ENCODE measurements at regions not wholly inside any gene's neighbourhood (a gene's known extent, or its start where the extent isn't known, plus 50 kb on each side); places are given as distances from the start of the nearest gene placed in this dataset.
"Not testable (repeated sequence)": the region's sequence is repeated elsewhere in the genome, so short reads cannot be mapped to it uniquely, and the experiment has no call there.

DNA sequence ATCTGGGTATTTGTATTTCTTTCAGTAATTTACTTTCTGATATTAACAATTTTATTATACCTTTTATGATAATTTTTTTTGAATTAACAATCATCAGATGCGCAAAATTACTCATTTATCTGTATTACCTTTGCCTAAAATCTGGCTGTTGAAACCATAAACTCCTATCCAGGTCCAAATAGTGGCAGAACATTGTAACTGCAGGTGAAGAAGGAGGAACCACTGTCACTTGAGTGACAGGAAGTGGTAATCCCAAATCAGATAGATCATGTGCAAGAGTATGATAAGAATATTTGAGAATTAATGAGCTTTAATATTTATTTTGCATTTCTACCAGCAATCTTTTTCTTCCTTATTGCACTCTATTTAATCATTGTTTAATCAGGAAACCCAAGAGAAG lies 139.3 kb upstream of the TLE4 start:
- peak; percentile 6 to 12 for DNase-seq (ENCODE audit: low read depth in 1 of 2, low spot score in 1 of 2)
- H3K27ac ChIP-seq, result no peak overlapping the region
- ChIA-PET CTCF (interaction anchor here (1.4 to 1.7 kb wide), 2 partner anchors 115 to 993 kb away, joined by 3 to 4 read pairs; no protein-coding TSS in a partner anchor), POLR2A (no interaction called here)
- H3K9me3 ChIP-seq, result no peaks in the 10 kb centered on the region
- WGBS (ENCODE audit: missing lambda C conversion rate), result 88% methylated on average over 1 of the region's 1 CpG
- no peak overlapping the region for H3K4me3 ChIP-seq
- no peak overlapping the region for H3K4me2 ChIP-seq
- no peaks in the 10 kb centered on the region for H3K4me1 ChIP-seq
- no peak for ATAC-seq
- FAIRE-seq, result no peak
- no peak for TF ChIP-seq POLR2A (IDR thresholded peaks at IDR 0.05; ENCODE audit: low read length)
- no peak for TF ChIP-seq RAD21 (conservative IDR thresholded peaks at IDR 0.05 in 1 of 2, IDR thresholded peaks at IDR 0.05 in 1 of 2)
- TF ChIP-seq HOXB13 (CRISPR knock-in tag; IDR thresholded peaks at IDR 0.05; ENCODE audit: low read depth), result no peak
- TF ChIP-seq ELK1 (IDR thresholded peaks at IDR 0.05; ENCODE audit: low read depth, low read length), result no peak
- no peak for TF ChIP-seq HDAC2 (IDR thresholded peaks at IDR 0.05)
- TF ChIP-seq EHMT2 (IDR thresholded peaks at IDR 0.05; ENCODE audit: low read depth), result no peak
- TF ChIP-seq NPAS2 (CRISPR knock-in tag; IDR thresholded peaks at IDR 0.05; ENCODE audit: borderline replicate concordance), result no peak
- TF ChIP-seq RNF2 (IDR thresholded peaks at IDR 0.05; ENCODE audit: borderline replicate concordance, low read depth), result no peak
- no peak for TF ChIP-seq CBX2 (IDR thresholded peaks at IDR 0.05; ENCODE audit: borderline replicate concordance, low read depth)
- TF ChIP-seq E2F6 (IDR thresholded peaks at IDR 0.05; ENCODE audit: borderline replicate concordance, low read depth), result no peak
- TF ChIP-seq HES2 (IDR thresholded peaks at IDR 0.05), result no peak

DNA sequence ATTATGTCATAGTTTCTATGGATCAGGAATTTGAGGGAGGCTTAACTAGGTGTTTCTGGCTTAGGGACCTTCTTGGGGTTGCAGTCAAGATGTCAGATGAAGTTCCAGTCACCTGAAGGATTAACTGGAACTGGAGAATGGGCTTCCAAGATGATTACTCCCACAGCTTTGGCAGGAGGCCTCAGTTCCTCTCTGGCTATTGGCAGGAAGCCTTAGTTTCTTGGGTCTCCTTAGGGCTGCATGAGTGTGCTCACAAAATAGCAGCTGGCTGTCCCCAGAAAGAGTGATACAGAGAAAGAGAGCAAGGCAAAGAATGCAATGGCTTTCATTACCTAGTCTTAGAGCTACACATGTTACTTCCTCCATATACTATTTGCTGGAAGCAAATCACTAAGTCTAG lies 138.1 kb upstream of the TLE4 start:
- no peak overlapping the region for H3K4me3 ChIP-seq
- ATAC-seq, result no peak
- H3K4me1 ChIP-seq, result no peaks in the 10 kb centered on the region
- FAIRE-seq, result no peak
- H3K4me2 ChIP-seq, result no peak overlapping the region
- TF ChIP-seq BCL3 (IDR thresholded peaks at IDR 0.05) (no peak), POLR2A (IDR thresholded peaks at IDR 0.05; ENCODE audit: low read length) (no peak)
- ChIA-PET POLR2A (no interaction called here), CTCF (no interaction called here)
- H3K27ac ChIP-seq, result no peak overlapping the region
- no peak for DNase-seq (ENCODE audit: low read depth in 1 of 2, low spot score in 1 of 2)
- H3K9me3 ChIP-seq, result no peaks in the 10 kb centered on the region

DNA sequence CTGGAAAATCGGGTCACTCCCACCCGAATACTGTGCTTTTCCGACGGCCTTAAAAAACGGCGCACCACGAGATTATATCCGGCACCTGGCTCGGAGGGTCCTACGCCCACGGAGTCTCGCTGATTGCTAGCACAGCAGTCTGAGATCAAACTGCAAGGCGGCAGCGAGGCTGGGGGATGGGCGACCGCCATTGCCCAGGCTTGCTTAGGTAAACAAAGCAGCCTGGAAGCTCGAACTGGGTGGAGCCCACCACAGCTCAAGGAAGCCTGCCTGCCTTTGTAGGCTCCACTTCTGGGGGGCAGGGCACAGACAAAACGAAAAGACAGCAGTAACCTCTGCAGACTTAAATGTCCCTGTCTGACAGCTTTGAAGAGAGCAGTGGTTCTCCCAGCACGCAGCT lies 132.5 kb upstream of the TLE4 start:
- CTCF ChIA-PET; H3K9me3 ChIP-seq; H3K4me1 ChIP-seq; DNase-seq (ENCODE audit: low read depth in 1 of 2, low spot score in 1 of 2); ATAC-seq; FAIRE-seq: not testable (repeated sequence)
- POLR2A ChIA-PET, result interaction anchor here (1.9 kb wide), 1 partner anchor 131 kb away, joined by 6 read pairs; no protein-coding TSS in a partner anchor
- H3K4me3 ChIP-seq, result peak overlapping the region; percentile 40
- H3K27ac ChIP-seq, result peak overlapping the region; percentile 51 to 77; a peak in 4 of 6 replicates
- H3K4me2 ChIP-seq, result peak overlapping the region; percentile 57
- 24% methylated on average over 19 of the region's 19 CpGs for WGBS (ENCODE audit: missing lambda C conversion rate)

GRCh38 chr9:79446523-79447307 lies 125.0 kb upstream of the TLE4 start:
- H3K27ac ChIP-seq, result no peak overlapping the region
- no peak overlapping the region for H3K4me2 ChIP-seq
- CTCF ChIA-PET, result no interaction called here
- no peak for TF ChIP-seq CHD2 (IDR thresholded peaks at IDR 0.05; ENCODE audit: low read length, partially characterized antibody)
- no peak for TF ChIP-seq BCL3 (IDR thresholded peaks at IDR 0.05)
- no peak for TF ChIP-seq ZSCAN20 (CRISPR knock-in tag; IDR thresholded peaks at IDR 0.05)
- TF ChIP-seq HEYL (CRISPR knock-in tag; IDR thresholded peaks at IDR 0.05), result no peak
- TF ChIP-seq JUN (IDR thresholded peaks at IDR 0.05), result no peak
- no peak for TF ChIP-seq ATOH8 (CRISPR knock-in tag; IDR thresholded peaks at IDR 0.05; ENCODE audit: low read depth)
- no peak for TF ChIP-seq HES2 (IDR thresholded peaks at IDR 0.05)
- no peak for TF ChIP-seq HOXB13 (CRISPR knock-in tag; IDR thresholded peaks at IDR 0.05; ENCODE audit: low read depth)
- POLR2A ChIA-PET, result no interaction called here
- peak; percentile 49 for FAIRE-seq
- DNase-seq (ENCODE audit: low read depth in 1 of 2, low spot score in 1 of 2), result no peak
- no peaks in the 10 kb centered on the region for H3K9me3 ChIP-seq
- ATAC-seq, result no peak
- H3K4me1 ChIP-seq, result no peaks in the 10 kb centered on the region
- H3K4me3 ChIP-seq, result no peak overlapping the region
- 56% methylated on average over 4 of the region's 4 CpGs for WGBS (ENCODE audit: missing lambda C conversion rate)
